Liver (tissue), 7 donors: ENCODE measurements at regions not wholly inside any gene's neighbourhood (a gene's known extent, or its start where the extent isn't known, plus 50 kb on each side); places are given as distances from the start of the nearest gene placed in this dataset.

Experiments used
- DNase-seq: peaks from one replicate; pipeline ENCODE4 v3.0.0-alpha.2; 2017; ENCODE audit warnings: low spot score
- H3K27ac ChIP-seq, 2 donors: one replicate each; pipeline ENCODE4 v1.7.0; 2013; ENCODE audit warnings: inconsistent platforms in 2 of 2, low read length in 2 of 2, control low read depth in 1 of 2, low read depth in 1 of 2, mild to moderate bottlenecking in 1 of 2
- H3K27me3 ChIP-seq, 4 donors: one replicate each; pipeline versions ENCODE4 v1.6.1 to v1.7.0; 2013; ENCODE audit warnings: low read length in 3 of 4, inconsistent platforms in 1 of 4, mild to moderate bottlenecking in 1 of 4, moderate library complexity in 1 of 4; ENCODE audit not compliant: control insufficient read depth in 4 of 4, insufficient read depth in 4 of 4
- H3K36me3 ChIP-seq, 4 donors: one replicate each; pipeline versions ENCODE4 v1.6.1 to v1.7.0; 2013; ENCODE audit warnings: low read length in 3 of 4, mild to moderate bottlenecking in 3 of 4, low read depth in 1 of 4, moderate library complexity in 1 of 4; ENCODE audit not compliant: control insufficient read depth in 4 of 4, insufficient read depth in 3 of 4
- H3K4me1 ChIP-seq, 4 donors: one replicate each; pipeline versions ENCODE4 v1.6.1 to v1.7.0; 2013; ENCODE audit warnings: low read length in 3 of 4, mild to moderate bottlenecking in 3 of 4, moderate library complexity in 1 of 4; ENCODE audit not compliant: control insufficient read depth in 4 of 4, insufficient read depth in 4 of 4
- H3K4me3 ChIP-seq, 3 donors: one replicate each; pipeline versions ENCODE4 v1.6.1 to v1.7.0; 2013; ENCODE audit warnings: low read length in 3 of 3, control low read depth in 1 of 3, low read depth in 1 of 3, mild to moderate bottlenecking in 1 of 3
- H3K9ac ChIP-seq, 2 donors: one replicate each; pipeline ENCODE4 v1.7.0; 2013; ENCODE audit warnings: low read length in 2 of 2, mild to moderate bottlenecking in 2 of 2, moderate library complexity in 2 of 2, control low read depth in 1 of 2, low read depth in 1 of 2
- H3K9me3 ChIP-seq, 4 donors: one replicate each; pipeline versions ENCODE4 v1.6.1 to v1.7.0; 2013; ENCODE audit warnings: low read length in 3 of 4; ENCODE audit not compliant: control insufficient read depth in 4 of 4
- EGR1 ChIP-seq, 2 donors: IDR thresholded peaks; 2 replicates each; pipeline ENCODE4 v1.6.1; 2016 to 2018; ENCODE audit warnings: antibody characterized with exemption in 2 of 2, low read depth in 2 of 2
- FOXA1 ChIP-seq: IDR thresholded peaks from 2 replicates; pipeline ENCODE4 v1.6.1; 2016; ENCODE audit warnings: antibody characterized with exemption
- FOXA2 ChIP-seq: IDR thresholded peaks from 2 replicates; pipeline ENCODE4 v1.6.1; 2016; ENCODE audit warnings: antibody characterized with exemption
- GABPA ChIP-seq, 2 donors: IDR thresholded peaks in 1 of 2; conservative IDR thresholded peaks in 1 of 2; 2 replicates each; pipeline ENCODE4 v1.6.1; 2016; ENCODE audit warnings: antibody characterized with exemption in 2 of 2, mild to moderate bottlenecking in 1 of 2, moderate library complexity in 1 of 2
- HNF4A ChIP-seq, 2 donors: conservative IDR thresholded peaks; 2 replicates each; pipeline ENCODE4 v1.6.1; 2016; ENCODE audit warnings: antibody characterized with exemption in 2 of 2, mild to moderate bottlenecking in 2 of 2
- JUND ChIP-seq, 2 donors: IDR thresholded peaks; 2 replicates each; pipeline ENCODE4 v1.6.1; 2016; ENCODE audit warnings: antibody characterized with exemption in 2 of 2
- NR2F2 ChIP-seq: IDR thresholded peaks from 2 replicates; pipeline ENCODE4 v1.6.1; 2016; ENCODE audit warnings: antibody characterized with exemption
- RAD21 ChIP-seq, 2 donors: IDR thresholded peaks; 2 replicates each; pipeline ENCODE4 v1.6.1; 2016; ENCODE audit warnings: antibody characterized with exemption in 2 of 2, mild to moderate bottlenecking in 2 of 2
- RXRA ChIP-seq, 2 donors: IDR thresholded peaks; 2 replicates each; pipeline ENCODE4 v1.6.1; 2017 to 2018; ENCODE audit warnings: antibody characterized with exemption in 2 of 2, mild to moderate bottlenecking in 1 of 2
- SP1 ChIP-seq: IDR thresholded peaks from 2 replicates; pipeline ENCODE4 v1.6.1; 2018; ENCODE audit warnings: antibody characterized with exemption, mild to moderate bottlenecking
- TAF1 ChIP-seq: conservative IDR thresholded peaks from 2 replicates; pipeline ENCODE4 v1.6.1; 2016; ENCODE audit warnings: antibody characterized with exemption, mild to moderate bottlenecking
- YY1 ChIP-seq: IDR thresholded peaks from 2 replicates; pipeline ENCODE4 v1.6.1; 2016; ENCODE audit warnings: antibody characterized with exemption, mild to moderate bottlenecking
- WGBS: extraction: QIAGEN DNeasy Blood & Tissue Kit; methylation state at CpG from one replicate; pipeline ENCODE4 v1.1.7; 2013; 5-methylcytosine and 5-hydroxymethylcytosine counted together
- TF ChIP-seq, protein P1 (sequence below): IDR thresholded peaks from 2 replicates; pipeline ENCODE4 v1.6.1; 2016; ENCODE audit warnings: antibody characterized with exemption
- TF ChIP-seq, protein P2 (sequence below): IDR thresholded peaks from 2 replicates; pipeline ENCODE4 v1.6.1; 2016; ENCODE audit warnings: antibody characterized with exemption, mild to moderate bottlenecking
- TF ChIP-seq, protein P3 (sequence below): IDR thresholded peaks from 2 replicates; pipeline ENCODE4 v1.6.1; 2016; ENCODE audit warnings: antibody characterized with exemption
- TF ChIP-seq, protein P4 (sequence below): IDR thresholded peaks from 2 replicates; pipeline ENCODE4 v1.6.1; 2016; ENCODE audit warnings: antibody characterized with exemption
- donor health status: healthy.
- donor health status: healthy.
- donor health status: healthy.
- donor health status: healthy.

DNA sequence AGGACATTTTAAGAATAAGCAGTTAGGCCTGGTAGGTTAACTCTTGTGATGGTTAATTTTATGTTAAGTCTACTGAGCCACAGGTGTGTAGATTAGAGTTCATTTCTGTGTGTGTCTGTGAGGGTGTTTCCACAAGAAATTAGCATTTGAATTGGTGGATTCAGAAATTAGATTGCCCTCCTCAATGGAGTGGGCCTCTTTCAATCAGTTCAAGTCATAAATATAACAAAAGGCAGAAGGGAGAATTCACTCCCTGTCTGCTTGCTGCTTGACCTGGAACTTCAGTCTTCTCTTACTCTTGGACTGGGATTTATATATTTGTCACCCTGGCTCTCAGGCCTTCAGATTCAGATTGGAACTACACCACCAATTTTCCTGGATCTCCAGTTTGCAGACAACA, 55.3 kb upstream of the POM121L12 start:
- TF ChIP-seq EGR1 (IDR thresholded peaks at IDR 0.05; ENCODE audit: low read depth in 2 of 2) (no peak), YY1 (no peak), GABPA (IDR thresholded peaks at IDR 0.05 in 1 of 2, conservative IDR thresholded peaks at IDR 0.05 in 1 of 2) (no peak), JUND (IDR thresholded peaks at IDR 0.05) (no peak)

DNA sequence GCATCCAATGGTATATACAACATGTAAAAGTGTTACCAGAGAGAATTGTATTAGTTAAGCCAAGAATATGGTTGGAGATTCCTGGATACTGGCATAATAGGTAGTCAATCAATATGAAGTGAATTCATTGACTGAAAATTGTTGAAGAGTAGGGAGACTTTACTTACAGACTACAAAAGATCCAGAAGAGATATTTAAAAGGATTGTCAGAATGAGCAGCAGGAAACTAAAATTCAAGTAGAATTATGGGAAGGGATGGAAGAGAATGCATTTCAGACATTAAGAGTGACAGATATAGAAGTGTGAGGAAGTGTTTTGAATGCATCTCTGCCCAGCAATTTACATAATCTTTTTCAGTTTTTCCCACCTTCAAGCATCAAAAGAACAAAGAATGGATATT, 62.3 kb upstream of the POM121L12 start:
- H3K36me3 ChIP-seq: no peaks in the 10 kb centered on the region
- TF ChIP-seq RXRA (IDR thresholded peaks at IDR 0.05) (no peak), RAD21 (IDR thresholded peaks at IDR 0.05) (no peak), FOXA1 (no peak), SP1 (no peak), FOXA2 (no peak), HNF4A (conservative IDR thresholded peaks at IDR 0.05) (no peak), GABPA (IDR thresholded peaks at IDR 0.05 in 1 of 2, conservative IDR thresholded peaks at IDR 0.05 in 1 of 2) (no peak), YY1 (no peak)
- TF ChIP-seq, protein P1, sequence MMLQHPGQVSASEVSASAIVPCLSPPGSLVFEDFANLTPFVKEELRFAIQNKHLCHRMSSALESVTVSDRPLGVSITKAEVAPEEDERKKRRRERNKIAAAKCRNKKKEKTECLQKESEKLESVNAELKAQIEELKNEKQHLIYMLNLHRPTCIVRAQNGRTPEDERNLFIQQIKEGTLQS: no peak
- no peaks in the 10 kb centered on the region for H3K9me3 ChIP-seq
- H3K9ac ChIP-seq: no peak overlapping the region
- H3K4me3 ChIP-seq: no peak overlapping the region
- H3K27me3 ChIP-seq: no peaks in the 10 kb centered on the region
- no peaks in the 10 kb centered on the region for H3K4me1 ChIP-seq
- no peak overlapping the region for H3K27ac ChIP-seq
- no peak for DNase-seq

More for the DNA sequence above, 55.3 kb upstream of the POM121L12 start:
- Histone ChIP-seq H3K27ac (no peak overlapping the region), H3K9ac (no peak overlapping the region), H3K36me3 (no peaks in the 10 kb centered on the region), H3K27me3 (no peaks in the 10 kb centered on the region), H3K4me3 (no peak overlapping the region), H3K4me1 (no peaks in the 10 kb centered on the region), H3K9me3 (peaks cover 0 to 2% (median under 1%) of the 10 kb centered on the region in 4 donors)
- DNase-seq: no peak

DNA sequence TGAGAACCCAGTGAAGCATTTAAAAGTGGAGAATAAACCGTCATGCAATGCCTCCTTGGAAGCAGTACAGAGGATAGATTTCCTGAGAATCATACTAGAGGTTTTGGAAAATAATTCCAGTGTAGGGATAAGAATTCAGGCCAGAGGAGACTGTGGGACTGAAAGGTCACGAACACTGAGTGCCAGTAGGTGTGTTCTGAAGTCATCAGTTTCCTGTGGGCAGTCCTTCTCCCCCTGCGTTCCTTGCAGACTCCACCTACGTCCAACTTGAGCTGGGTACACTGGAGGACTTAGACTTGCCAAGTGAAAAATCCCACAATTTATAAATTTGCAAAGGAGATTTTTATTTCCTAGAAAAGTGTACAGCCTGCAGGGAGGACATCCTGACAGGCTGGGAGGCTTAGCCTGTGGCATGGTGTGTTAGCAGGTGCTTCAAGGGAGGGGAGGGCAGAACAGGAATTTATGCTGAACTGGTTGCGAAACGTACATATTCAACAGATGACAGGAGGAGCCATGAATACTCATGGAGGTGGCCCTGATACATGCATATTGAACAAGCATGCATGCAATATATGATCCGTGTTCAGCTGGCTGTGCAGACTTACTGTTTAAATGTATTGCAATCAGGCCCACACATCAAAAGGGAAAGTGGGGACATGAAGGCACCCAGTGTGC, 72.9 kb upstream of the POM121L12 start:
- Histone ChIP-seq H3K4me1 (no peaks in the 10 kb centered on the region), H3K36me3 (no peaks in the 10 kb centered on the region)
- TF ChIP-seq YY1 (no peak), NR2F2 (no peak), FOXA2 (no peak), RXRA (IDR thresholded peaks at IDR 0.05) (no peak), FOXA1 (no peak), TAF1 (no peak), JUND (IDR thresholded peaks at IDR 0.05) (no peak), SP1 (no peak), HNF4A (conservative IDR thresholded peaks at IDR 0.05) (no peak), RAD21 (IDR thresholded peaks at IDR 0.05) (no peak)
- TF ChIP-seq, protein P2, sequence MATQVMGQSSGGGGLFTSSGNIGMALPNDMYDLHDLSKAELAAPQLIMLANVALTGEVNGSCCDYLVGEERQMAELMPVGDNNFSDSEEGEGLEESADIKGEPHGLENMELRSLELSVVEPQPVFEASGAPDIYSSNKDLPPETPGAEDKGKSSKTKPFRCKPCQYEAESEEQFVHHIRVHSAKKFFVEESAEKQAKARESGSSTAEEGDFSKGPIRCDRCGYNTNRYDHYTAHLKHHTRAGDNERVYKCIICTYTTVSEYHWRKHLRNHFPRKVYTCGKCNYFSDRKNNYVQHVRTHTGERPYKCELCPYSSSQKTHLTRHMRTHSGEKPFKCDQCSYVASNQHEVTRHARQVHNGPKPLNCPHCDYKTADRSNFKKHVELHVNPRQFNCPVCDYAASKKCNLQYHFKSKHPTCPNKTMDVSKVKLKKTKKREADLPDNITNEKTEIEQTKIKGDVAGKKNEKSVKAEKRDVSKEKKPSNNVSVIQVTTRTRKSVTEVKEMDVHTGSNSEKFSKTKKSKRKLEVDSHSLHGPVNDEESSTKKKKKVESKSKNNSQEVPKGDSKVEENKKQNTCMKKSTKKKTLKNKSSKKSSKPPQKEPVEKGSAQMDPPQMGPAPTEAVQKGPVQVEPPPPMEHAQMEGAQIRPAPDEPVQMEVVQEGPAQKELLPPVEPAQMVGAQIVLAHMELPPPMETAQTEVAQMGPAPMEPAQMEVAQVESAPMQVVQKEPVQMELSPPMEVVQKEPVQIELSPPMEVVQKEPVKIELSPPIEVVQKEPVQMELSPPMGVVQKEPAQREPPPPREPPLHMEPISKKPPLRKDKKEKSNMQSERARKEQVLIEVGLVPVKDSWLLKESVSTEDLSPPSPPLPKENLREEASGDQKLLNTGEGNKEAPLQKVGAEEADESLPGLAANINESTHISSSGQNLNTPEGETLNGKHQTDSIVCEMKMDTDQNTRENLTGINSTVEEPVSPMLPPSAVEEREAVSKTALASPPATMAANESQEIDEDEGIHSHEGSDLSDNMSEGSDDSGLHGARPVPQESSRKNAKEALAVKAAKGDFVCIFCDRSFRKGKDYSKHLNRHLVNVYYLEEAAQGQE: no peak
- TF ChIP-seq, protein P3, sequence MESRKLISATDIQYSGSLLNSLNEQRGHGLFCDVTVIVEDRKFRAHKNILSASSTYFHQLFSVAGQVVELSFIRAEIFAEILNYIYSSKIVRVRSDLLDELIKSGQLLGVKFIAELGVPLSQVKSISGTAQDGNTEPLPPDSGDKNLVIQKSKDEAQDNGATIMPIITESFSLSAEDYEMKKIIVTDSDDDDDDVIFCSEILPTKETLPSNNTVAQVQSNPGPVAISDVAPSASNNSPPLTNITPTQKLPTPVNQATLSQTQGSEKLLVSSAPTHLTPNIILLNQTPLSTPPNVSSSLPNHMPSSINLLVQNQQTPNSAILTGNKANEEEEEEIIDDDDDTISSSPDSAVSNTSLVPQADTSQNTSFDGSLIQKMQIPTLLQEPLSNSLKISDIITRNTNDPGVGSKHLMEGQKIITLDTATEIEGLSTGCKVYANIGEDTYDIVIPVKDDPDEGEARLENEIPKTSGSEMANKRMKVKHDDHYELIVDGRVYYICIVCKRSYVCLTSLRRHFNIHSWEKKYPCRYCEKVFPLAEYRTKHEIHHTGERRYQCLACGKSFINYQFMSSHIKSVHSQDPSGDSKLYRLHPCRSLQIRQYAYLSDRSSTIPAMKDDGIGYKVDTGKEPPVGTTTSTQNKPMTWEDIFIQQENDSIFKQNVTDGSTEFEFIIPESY: no peak
- TF ChIP-seq, protein P4, sequence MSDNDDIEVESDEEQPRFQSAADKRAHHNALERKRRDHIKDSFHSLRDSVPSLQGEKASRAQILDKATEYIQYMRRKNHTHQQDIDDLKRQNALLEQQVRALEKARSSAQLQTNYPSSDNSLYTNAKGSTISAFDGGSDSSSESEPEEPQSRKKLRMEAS: no peak
- TF ChIP-seq, protein P1: no peak

More for the DNA sequence above, 72.9 kb upstream of the POM121L12 start:
- no peak for DNase-seq
- Histone ChIP-seq H3K9ac (no peak overlapping the region), H3K27me3 (no peaks in the 10 kb centered on the region), H3K27ac (no peak overlapping the region), H3K4me3 (no peak overlapping the region), H3K9me3 (no peaks in the 10 kb centered on the region)
- WGBS: 58% methylated on average over 7 of the region's 7 CpGs
